ENCODE measurements at regions not wholly inside any gene's neighbourhood (a gene's known extent, or its start where the extent isn't known, plus 50 kb on each side); places are given as distances from the start of the nearest gene placed in this dataset.

DNA sequence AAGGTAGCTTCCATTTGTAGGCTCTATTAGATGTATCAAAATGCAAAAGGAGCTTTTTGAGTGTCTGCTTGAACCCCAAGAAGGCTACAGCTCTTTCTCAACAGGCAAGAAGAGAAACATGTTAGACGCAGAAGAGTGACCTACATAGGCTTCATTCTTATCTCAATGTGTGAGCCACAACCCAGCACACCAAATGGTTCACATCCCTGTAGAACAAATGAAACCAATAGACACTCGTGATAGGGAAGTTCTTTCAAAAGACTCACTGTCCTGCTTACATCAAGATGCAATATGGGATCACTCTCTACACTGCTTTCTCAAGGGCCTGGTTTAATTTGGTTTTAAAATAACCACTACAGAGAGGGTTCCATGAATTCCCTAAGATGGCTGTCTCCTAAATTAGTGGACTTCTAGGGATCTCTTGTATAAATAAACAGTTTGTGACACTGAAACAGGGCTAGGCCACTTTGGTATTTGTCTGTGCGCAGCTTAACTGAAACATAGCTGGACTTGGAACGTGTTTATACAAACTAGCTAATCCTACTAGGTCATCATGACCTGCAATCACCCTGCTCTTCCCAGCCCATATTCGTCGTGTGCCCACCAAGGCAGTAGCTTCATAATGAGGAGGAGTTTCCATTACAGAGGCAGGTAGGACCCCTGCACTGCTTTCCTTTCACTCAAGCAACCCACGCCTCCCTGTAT is 225.4 kb upstream of the PREP start:
- ChIA-PET CTCF (no interaction called here), POLR2A (no interaction called here)
- no peak overlapping the region for H3K4me3 Mint-ChIP-seq
- H3K27ac Mint-ChIP-seq, result no peak overlapping the region
- H3K4me1 Mint-ChIP-seq (ENCODE audit: low read depth), result peaks cover 14% of the 10 kb centered on the region
- H3K27me3 Mint-ChIP-seq (ENCODE audit: low read depth), result peaks cover 13% of the 10 kb centered on the region
- ATAC-seq, result no peak
- peaks cover 4% of the 10 kb centered on the region for H3K9me3 Mint-ChIP-seq (ENCODE audit: insufficient read depth)
- no peak for DNase-seq
- H3K36me3 Mint-ChIP-seq (ENCODE audit: low read depth), result peaks cover 5% of the 10 kb centered on the region

DNA sequence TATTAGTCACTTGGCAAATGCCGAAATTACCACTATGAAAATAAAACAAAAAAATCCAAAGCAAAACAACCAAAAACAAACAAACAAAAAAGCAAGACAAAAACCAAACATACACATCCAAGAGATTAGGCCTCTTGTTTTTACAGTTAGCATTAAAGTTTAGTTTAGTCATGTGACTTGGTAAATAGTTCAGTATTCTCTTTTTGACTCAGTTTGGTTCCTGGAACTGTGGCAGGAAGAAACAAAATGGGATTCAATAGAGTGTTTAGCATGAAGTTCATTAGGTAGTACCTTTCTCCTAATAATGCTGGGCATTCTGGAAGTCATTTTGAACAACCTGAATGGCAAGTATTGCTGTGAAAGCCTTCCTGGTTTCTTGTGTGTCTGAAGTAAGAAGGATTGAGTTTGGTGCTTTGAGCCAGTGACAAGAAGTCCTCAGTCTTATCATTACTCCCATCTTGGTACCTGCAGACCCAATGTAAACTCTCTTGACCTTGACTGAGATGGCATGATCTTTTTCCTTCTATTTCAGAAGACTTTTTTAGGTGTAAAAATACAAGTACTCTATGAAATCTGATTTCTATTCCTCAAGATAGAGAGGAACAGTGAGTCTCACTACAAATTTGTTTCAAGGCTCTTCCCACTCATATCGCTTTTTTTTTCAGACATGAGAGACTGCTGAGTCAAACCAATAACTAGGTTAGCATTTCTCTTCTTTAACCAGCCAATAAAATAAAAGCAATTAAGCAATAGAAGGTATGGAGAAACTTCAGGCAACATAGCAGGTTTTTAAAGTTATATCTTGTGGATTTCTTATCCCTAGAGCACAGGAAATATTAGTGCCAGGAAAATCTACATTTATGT is 223.6 kb upstream of the PREP start:
- Mint-ChIP-seq H3K27ac (peak overlapping the region; percentile 6), H3K36me3 (ENCODE audit: low read depth) (peaks cover 5% of the 10 kb centered on the region), H3K4me3 (no peak overlapping the region), H3K27me3 (ENCODE audit: low read depth) (peaks cover 15% of the 10 kb centered on the region), H3K4me1 (ENCODE audit: low read depth) (peaks cover 21% of the 10 kb centered on the region), H3K9me3 (ENCODE audit: insufficient read depth) (peaks cover 4% of the 10 kb centered on the region)
- POLR2A ChIA-PET, result no interaction called here
- CTCF ChIA-PET, result no interaction called here
- no peak for DNase-seq
- no peak for ATAC-seq

- Mint-ChIP-seq H3K4me3 (no peak overlapping the region), H3K27me3 (ENCODE audit: low read depth) (peaks cover 4% of the 10 kb centered on the region), H3K4me1 (ENCODE audit: low read depth) (peaks cover 28% of the 10 kb centered on the region), H3K36me3 (ENCODE audit: low read depth) (peaks cover 5% of the 10 kb centered on the region), H3K9me3 (ENCODE audit: insufficient read depth) (no peaks in the 10 kb centered on the region), H3K27ac (no peak overlapping the region)
- DNase-seq (no peak), ATAC-seq (no peak)
- CTCF ChIA-PET, result interaction anchor here (0.9 kb wide), 1 partner anchor 20 kb away, joined by 3 read pairs; no protein-coding TSS in a partner anchor
- POLR2A ChIA-PET, result no interaction called here
These were observed 221.1 kb upstream of the PREP start for GRCh38 chr6:105624021-105624420.

GRCh38 chr6:105622226-105622625 is 219.3 kb upstream of the PREP start:
- no peak overlapping the region for H3K27ac Mint-ChIP-seq

GRCh38 chr6:105621564-105622175 is 218.8 kb upstream of the PREP start:
- Mint-ChIP-seq H3K4me3 (no peak overlapping the region), H3K4me1 (ENCODE audit: low read depth) (peaks cover 21% of the 10 kb centered on the region), H3K9me3 (ENCODE audit: insufficient read depth) (no peaks in the 10 kb centered on the region), H3K36me3 (ENCODE audit: low read depth) (peaks cover 3% of the 10 kb centered on the region), H3K27ac (no peak overlapping the region), H3K27me3 (ENCODE audit: low read depth) (peaks cover 10% of the 10 kb centered on the region)
- DNase-seq (no peak), ATAC-seq (no peak)
- CTCF ChIA-PET, result interaction anchor here (0.7 to 1.5 kb wide), 2 partner anchors 20 to 23 kb away, joined by 3 read pairs; no protein-coding TSS in a partner anchor
- POLR2A ChIA-PET, result interaction anchor here (0.6 to 1.9 kb wide), 3 partner anchors 24 to 43 kb away, joined by 3 to 6 read pairs (median 3); no protein-coding TSS in a partner anchor

More at GRCh38 chr6:105622226-105622625, 219.3 kb upstream of the PREP start:
- CTCF ChIA-PET, result no interaction called here
- Mint-ChIP-seq H3K4me3 (no peak overlapping the region), H3K27me3 (ENCODE audit: low read depth) (peaks cover 10% of the 10 kb centered on the region), H3K4me1 (ENCODE audit: low read depth) (peaks cover 23% of the 10 kb centered on the region), H3K36me3 (ENCODE audit: low read depth) (peaks cover 3% of the 10 kb centered on the region), H3K9me3 (ENCODE audit: insufficient read depth) (no peaks in the 10 kb centered on the region)
- no peak for DNase-seq
- no peak for ATAC-seq
- POLR2A ChIA-PET, result no interaction called here

DNA sequence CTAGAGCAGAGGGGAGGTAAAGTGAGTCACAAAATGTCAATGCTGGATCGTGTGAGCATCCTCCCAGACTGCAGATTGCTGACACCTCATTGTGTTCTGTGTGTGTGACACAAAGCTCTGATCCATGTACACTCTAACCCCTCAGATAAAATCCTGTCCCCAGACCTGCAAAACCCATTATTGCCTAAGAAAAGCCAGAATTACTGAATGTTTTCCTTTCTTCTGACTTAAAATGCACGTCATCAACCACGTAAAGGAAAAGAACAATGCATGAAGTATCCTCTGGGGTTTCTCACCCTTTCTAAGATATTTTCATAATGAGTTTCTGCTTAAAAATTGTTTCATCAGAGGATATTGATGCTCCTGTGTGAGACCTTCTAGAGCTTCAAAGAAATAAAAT is 218.0 kb upstream of the PREP start:
- POLR2A ChIA-PET, result interaction anchor here (0.6 to 1.9 kb wide), 4 partner anchors 25 to 42 kb away, joined by 3 to 6 read pairs (median 4); no protein-coding TSS in a partner anchor
- Mint-ChIP-seq H3K36me3 (ENCODE audit: low read depth) (no peaks in the 10 kb centered on the region), H3K9me3 (ENCODE audit: insufficient read depth) (no peaks in the 10 kb centered on the region), H3K27me3 (ENCODE audit: low read depth) (peaks cover 10% of the 10 kb centered on the region), H3K27ac (peak overlapping the region; percentile 44), H3K4me1 (ENCODE audit: low read depth) (peaks cover 14% of the 10 kb centered on the region), H3K4me3 (no peak overlapping the region)
- no peak for DNase-seq
- CTCF ChIA-PET, result interaction anchor here (0.7 to 1.5 kb wide), 2 partner anchors 19 to 23 kb away, joined by 3 read pairs; no protein-coding TSS in a partner anchor
- ATAC-seq, result peak; percentile 65

- no peak for ATAC-seq
- Mint-ChIP-seq H3K27ac (no peak overlapping the region), H3K4me1 (ENCODE audit: low read depth) (peaks cover 14% of the 10 kb centered on the region), H3K9me3 (ENCODE audit: insufficient read depth) (peaks cover 1% of the 10 kb centered on the region), H3K36me3 (ENCODE audit: low read depth) (no peaks in the 10 kb centered on the region), H3K27me3 (ENCODE audit: low read depth) (peaks cover 10% of the 10 kb centered on the region), H3K4me3 (no peak overlapping the region)
- ChIA-PET CTCF (interaction anchor here (0.7 to 1.5 kb wide), 2 partner anchors 18 to 29 kb away, joined by 3 read pairs; no protein-coding TSS in a partner anchor), POLR2A (interaction anchor here (1.2 to 1.9 kb wide), 3 partner anchors 26 to 42 kb away, joined by 3 to 6 read pairs (median 6); no protein-coding TSS in a partner anchor)
- DNase-seq, result no peak
These were observed 217.3 kb upstream of the PREP start for GRCh38 chr6:105619971-105620741.

- DNase-seq, result no peak
- ChIA-PET CTCF (no interaction called here), POLR2A (no interaction called here)
- H3K27ac Mint-ChIP-seq, result no peak overlapping the region
- peaks cover 14% of the 10 kb centered on the region for H3K4me1 Mint-ChIP-seq (ENCODE audit: low read depth)
- H3K36me3 Mint-ChIP-seq (ENCODE audit: low read depth), result no peaks in the 10 kb centered on the region
- H3K4me3 Mint-ChIP-seq, result no peak overlapping the region
- peaks cover 5% of the 10 kb centered on the region for H3K9me3 Mint-ChIP-seq (ENCODE audit: insufficient read depth)
- peaks cover 7% of the 10 kb centered on the region for H3K27me3 Mint-ChIP-seq (ENCODE audit: low read depth)
- no peak for ATAC-seq
These were observed 215.4 kb upstream of the PREP start for GRCh38 chr6:105618247-105618646.

DNA sequence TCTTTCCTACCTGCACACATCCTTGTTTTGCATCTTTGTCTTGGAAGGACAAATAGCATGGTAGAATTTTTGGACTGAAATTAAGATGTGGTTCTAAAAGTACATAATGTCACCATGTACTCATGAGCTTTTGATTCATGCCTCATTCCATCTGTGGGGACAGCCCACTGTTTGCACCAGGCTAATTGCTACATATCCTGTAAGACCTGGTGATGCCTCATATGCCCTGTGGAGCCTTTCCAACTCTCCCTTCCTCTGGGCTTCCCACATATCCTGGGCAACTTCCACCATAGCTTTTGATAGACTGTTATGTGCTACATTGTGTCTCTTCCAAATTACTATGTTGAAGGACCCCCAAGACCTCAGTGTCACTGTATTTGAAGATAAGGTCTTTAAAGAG is 213.6 kb upstream of the PREP start:
- POLR2A ChIA-PET, result no interaction called here

DNA sequence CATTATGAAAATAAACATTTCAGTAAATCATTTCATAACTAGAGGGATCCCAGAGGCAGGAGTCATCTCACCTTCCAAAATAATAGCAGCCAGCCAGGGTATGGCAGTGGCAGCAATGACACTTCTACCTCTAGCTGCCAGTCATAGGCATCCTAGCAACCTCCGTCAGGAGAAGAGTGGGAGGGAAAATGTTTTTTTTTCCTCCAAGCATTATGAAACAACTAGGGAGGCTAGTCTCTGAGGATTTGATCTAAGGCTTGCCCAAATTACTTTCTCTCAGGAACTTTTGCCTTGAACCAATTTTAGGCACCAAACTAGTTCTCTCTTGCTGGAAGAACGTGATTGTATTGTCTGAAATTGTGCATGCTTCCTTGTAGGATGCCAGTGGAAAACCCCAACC is 208.7 kb upstream of the PREP start:
- Mint-ChIP-seq H3K4me1 (ENCODE audit: low read depth) (peaks cover 6% of the 10 kb centered on the region), H3K9me3 (ENCODE audit: insufficient read depth) (peaks cover 11% of the 10 kb centered on the region), H3K36me3 (ENCODE audit: low read depth) (no peaks in the 10 kb centered on the region), H3K27me3 (ENCODE audit: low read depth) (peaks cover 14% of the 10 kb centered on the region), H3K4me3 (no peak overlapping the region), H3K27ac (no peak overlapping the region)
- ATAC-seq (no peak), DNase-seq (no peak)
- POLR2A ChIA-PET, result no interaction called here
- CTCF ChIA-PET, result no interaction called here

More for the DNA sequence above, 213.6 kb upstream of the PREP start:
- DNase-seq (no peak), ATAC-seq (no peak)
- CTCF ChIA-PET, result no interaction called here
- Mint-ChIP-seq H3K9me3 (ENCODE audit: insufficient read depth) (peaks cover 5% of the 10 kb centered on the region), H3K27ac (no peak overlapping the region), H3K4me3 (no peak overlapping the region), H3K4me1 (ENCODE audit: low read depth) (peaks cover 7% of the 10 kb centered on the region), H3K36me3 (ENCODE audit: low read depth) (no peaks in the 10 kb centered on the region), H3K27me3 (ENCODE audit: low read depth) (peaks cover 10% of the 10 kb centered on the region)

DNA sequence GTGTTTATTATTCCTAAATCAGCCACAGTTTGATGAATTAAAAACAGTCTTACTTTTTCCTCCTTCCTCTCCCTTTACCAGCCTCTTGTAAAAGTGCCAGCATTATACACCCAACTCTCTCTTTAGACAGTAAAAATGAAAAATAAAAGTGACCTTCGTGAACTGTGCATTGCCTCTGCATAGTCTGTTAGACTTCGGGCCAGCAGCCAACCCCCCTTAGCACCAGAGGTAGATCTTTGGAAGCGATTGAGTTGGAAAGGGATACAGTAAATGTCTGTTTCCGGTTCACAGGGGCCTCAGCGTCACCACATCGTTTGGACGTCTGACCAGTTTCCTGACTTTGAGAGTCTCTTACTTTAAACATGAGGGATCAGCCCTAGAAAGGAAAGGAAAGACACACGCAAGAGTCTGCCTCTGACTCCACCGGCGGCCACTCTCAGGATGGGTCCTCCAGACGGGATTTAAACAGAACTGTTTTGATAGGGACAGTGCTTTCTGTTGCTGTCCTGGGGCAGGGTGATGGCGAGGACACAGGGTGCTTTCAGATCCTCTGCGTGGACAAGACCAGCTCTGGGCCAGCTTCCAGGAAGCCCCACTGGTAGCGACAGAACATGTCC is 206.6 kb upstream of the PREP start:
- Mint-ChIP-seq H3K27ac (no peak overlapping the region), H3K9me3 (ENCODE audit: insufficient read depth) (peaks cover 6% of the 10 kb centered on the region), H3K4me1 (ENCODE audit: low read depth) (peaks cover 6% of the 10 kb centered on the region), H3K27me3 (ENCODE audit: low read depth) (peaks cover 14% of the 10 kb centered on the region), H3K4me3 (no peak overlapping the region), H3K36me3 (ENCODE audit: low read depth) (no peaks in the 10 kb centered on the region)
- no peak for ATAC-seq
- no peak for DNase-seq
- POLR2A ChIA-PET, result no interaction called here
- CTCF ChIA-PET, result no interaction called here

Measured in activated CD8-positive, alpha-beta T cell treated with anti-CD3 and anti-CD28 coated beads, Interleukin-2, amount 10 ng/mL, durations not matched to agents 7 days and 5 days (primary cell).